NCI-H1092 (cell line): ENCODE measurements at regions not wholly inside any gene's neighbourhood (a gene's known extent, or its start where the extent isn't known, plus 50 kb on each side); places are given as distances from the start of the nearest gene placed in this dataset.
"Not testable (repeated sequence)": the region's sequence is repeated elsewhere in the genome, so short reads cannot be mapped to it uniquely, and the experiment has no call there.

ENCODE experiments used
- DNase-seq: peaks from one replicate; lab custom pipeline; 2025; lab: John Stamatoyannopoulos, UW

GRCh38 chr2:131639001-131639620 is 111.4 kb downstream of the CCDC74A start:
- not testable (repeated sequence) for DNase-seq

- DNase-seq: no peak
These were observed 113.9 kb downstream of the CCDC74A start for GRCh38 chr2:131641414-131642206.

- DNase-seq: not testable (repeated sequence)
These were observed 115.5 kb downstream of the CCDC74A start for GRCh38 chr2:131643180-131643579.

GRCh38 chr2:131645177-131645765 is 117.6 kb downstream of the CCDC74A start:
- DNase-seq: no peak

GRCh38 chr2:131646220-131646619 is 118.5 kb downstream of the CCDC74A start:
- DNase-seq: not testable (repeated sequence)

- DNase-seq: no peak
These were observed 119.1 kb downstream of the CCDC74A start for GRCh38 chr2:131646669-131647297.

GRCh38 chr2:131648565-131648964 is 120.9 kb downstream of the CCDC74A start:
- DNase-seq: not testable (repeated sequence)

GRCh38 chr2:131652246-131652645 is 124.6 kb downstream of the CCDC74A start:
- DNase-seq: not testable (repeated sequence)

- DNase-seq: not testable (repeated sequence)
These were observed 126.4 kb downstream of the CCDC74A start for GRCh38 chr2:131654107-131654506.

GRCh38 chr2:131656816-131657633 is 129.3 kb downstream of the CCDC74A start:
- no peak for DNase-seq

- no peak for DNase-seq
These were observed 130.4 kb downstream of the CCDC74A start for GRCh38 chr2:131657895-131658768.

- DNase-seq: no peak
These were observed 131.1 kb downstream of the CCDC74A start for GRCh38 chr2:131658769-131659131.

- no peak for DNase-seq
These were observed 131.5 kb downstream of the CCDC74A start for GRCh38 chr2:131659168-131659572.

- peak; percentile 36 for DNase-seq
These were observed 133.6 kb downstream of the CCDC74A start for GRCh38 chr2:131661101-131661782.

GRCh38 chr2:131661884-131662535 is 134.3 kb downstream of the CCDC74A start:
- DNase-seq: not testable (repeated sequence)

- DNase-seq: not testable (repeated sequence)
These were observed 135.8 kb downstream of the CCDC74A start for GRCh38 chr2:131663501-131663900.

- not testable (repeated sequence) for DNase-seq
These were observed 138.0 kb downstream of the CCDC74A start for GRCh38 chr2:131665716-131666115.

GRCh38 chr2:131668794-131669540 is 141.3 kb downstream of the CCDC74A start:
- not testable (repeated sequence) for DNase-seq
